K562 (cell line): ENCODE measurements at regions not wholly inside any gene's neighbourhood (a gene's known extent, or its start where the extent isn't known, plus 50 kb on each side); places are given as distances from the start of the nearest gene placed in this dataset.
A peak's percentile ranks its signal among the peaks of the same experiment; 100 is the strongest.

Experiments
- ATAC-seq: fragments of 200-7000 bp; cut with Tn5 transposase; 3 replicates; pipeline ENCODE4 v1.9.1; 2020; ENCODE audit warnings: moderate library complexity
- BruUV-seq: library from RNA; stranded (reverse); fragments of 400-500 nt; replicated peaks from 2 replicates; lab custom pipeline; 2021; lab: Mats Ljungman, UMichigan
- CTCF ChIA-PET: fragments of 300-600 bp; formaldehyde crosslinking; extraction: SDS; loops from one replicate; lab custom pipeline; 2021; ENCODE audit warnings: low intra/inter-chr PET ratio; lab: Yijun Ruan, JAX
- POLR2A ChIA-PET: fragments of 300-600, 350-650 bp; sonication (Branson Sonifier 250); formaldehyde crosslinking; extraction: SDS; loops from one replicate; lab custom pipeline; 2021; ENCODE audit warnings: antibody characterized with exemption, inconsistent platforms; lab: Yijun Ruan, JAX
- DNase-seq, 4 experiments: peaks; one replicate each; pipeline versions ENCODE4 v3.0.0 to v3.0.0-alpha.2; 2011 to 2018; ENCODE audit warnings: low spot score in 3 of 4, mixed read lengths in 3 of 4; ENCODE audit errors: extremely low read depth in 1 of 4
- FAIRE-seq: peaks from 2 replicates; lab custom pipeline; 2011; peaks lifted over from hg19 to GRCh38; lab: Jason Lieb, UNC
- H2AFZ ChIP-seq: 2 replicates; pipeline ENCODE4 v1.6.0; 2011; ENCODE audit warnings: low read depth, low read length, control low read depth, inconsistent platforms
- H3K27ac ChIP-seq: fragments of 200-600 bp; 3 replicates; pipeline ENCODE4 v1.8.0; 2011; ENCODE audit warnings: low read depth, mild to moderate bottlenecking, control low read depth, inconsistent platforms, low read length, moderate library complexity, mixed read lengths; ENCODE audit errors: extremely low read depth
- H3K27me3 ChIP-seq, 2 experiments: fragments of 300-600 bp in 1 of 2; 2 replicates in 1 of 2; 3 replicates in 1 of 2; pipeline versions ENCODE4 v1.6.0 to v1.8.0; 2011; ENCODE audit warnings: inconsistent platforms in 2 of 2, low read length in 2 of 2, mild to moderate bottlenecking in 1 of 2, mixed read lengths in 1 of 2, moderate library complexity in 1 of 2; ENCODE audit not compliant: control insufficient read depth in 2 of 2, insufficient read depth in 2 of 2
- H3K36me3 ChIP-seq: fragments of 300-600 bp; 3 replicates; pipeline ENCODE4 v1.8.0; 2011; ENCODE audit warnings: mild to moderate bottlenecking, low read length, inconsistent platforms; ENCODE audit not compliant: control insufficient read depth, insufficient read depth
- H3K4me1 ChIP-seq, 2 experiments: fragments of 200-600 bp in 1 of 2; replicated peaks in 1 of 2; 2 replicates in 1 of 2; 3 replicates in 1 of 2; pipeline versions ENCODE4 v1.5.1 to v1.8.0; 2011; ENCODE audit warnings: inconsistent platforms in 2 of 2, low read length in 2 of 2, mild to moderate bottlenecking in 1 of 2, mixed read lengths in 1 of 2, moderate library complexity in 1 of 2; ENCODE audit not compliant: control insufficient read depth in 2 of 2, insufficient read depth in 2 of 2
- H3K4me2 ChIP-seq: 2 replicates; pipeline ENCODE4 v1.6.1; 2011; ENCODE audit warnings: low read length, control low read depth, inconsistent platforms, mixed read lengths; ENCODE audit not compliant: insufficient read depth
- H3K4me3 ChIP-seq: fragments of 200-600 bp; sonication (generic), shearing (Covaris generic); 2 replicates; pipeline ENCODE4 v1.5.1; 2016; ENCODE audit warnings: control low read depth, inconsistent platforms
- H3K79me2 ChIP-seq: fragments of 200-600 bp; 3 replicates; pipeline ENCODE4 v1.8.0; 2011; ENCODE audit warnings: low read length, inconsistent platforms; ENCODE audit not compliant: control insufficient read depth, insufficient read depth
- H3K9ac ChIP-seq, 2 experiments: 2 replicates each; pipeline versions ENCODE4 v1.6.0 to v1.6.1; 2011; ENCODE audit warnings: low read depth in 2 of 2, low read length in 2 of 2, control low read depth in 1 of 2, inconsistent platforms in 1 of 2, mild to moderate bottlenecking in 1 of 2, mixed read lengths in 1 of 2; ENCODE audit not compliant: insufficient read depth in 1 of 2
- H3K9me1 ChIP-seq: one replicate; pipeline ENCODE4 v1.6.0; 2011; ENCODE audit warnings: inconsistent platforms, mild to moderate bottlenecking, low read length, moderate library complexity; ENCODE audit not compliant: control insufficient read depth, insufficient read depth
- H3K9me3 ChIP-seq: replicated peaks from 2 replicates; pipeline ENCODE4 v1.5.1; 2011; ENCODE audit warnings: low read depth, low read length, inconsistent platforms; ENCODE audit not compliant: control insufficient read depth, insufficient read depth
- H4K20me1 ChIP-seq: replicated peaks from 2 replicates; pipeline ENCODE4 v1.6.1; 2011; ENCODE audit warnings: low read length, inconsistent platforms, mixed read lengths; ENCODE audit not compliant: control insufficient read depth, insufficient read depth
- FOSL1 ChIP-seq: fragments of 200-800 bp; sonication (Bioruptor generic); conservative IDR thresholded peaks from 2 replicates; pipeline ENCODE4 v1.6.1; 2016; ENCODE audit warnings: missing genetic modification characterization, missing compliant biosample characterization
- JUND ChIP-seq, 2 experiments: IDR thresholded peaks; 2 replicates in 1 of 2; 3 replicates in 1 of 2; pipeline ENCODE4 v1.6.1; 2011; ENCODE audit warnings: borderline replicate concordance in 2 of 2, low read depth in 2 of 2, low read length in 2 of 2, improper control_type of control experiment in 1 of 2, missing biosample characterization in 1 of 2, missing genetic modification characterization in 1 of 2, missing genetic modification reagents in 1 of 2
- L3MBTL2 ChIP-seq: fragments of 450-650 bp; IDR thresholded peaks from 2 replicates; pipeline ENCODE4 v1.6.1; 2016; ENCODE audit warnings: mild to moderate bottlenecking, moderate library complexity
- NBN ChIP-seq: fragments of 450-650 bp; IDR thresholded peaks from 2 replicates; pipeline ENCODE4 v1.6.1; 2016; ENCODE audit warnings: low read depth, mild to moderate bottlenecking
- NFE2 ChIP-seq: IDR thresholded peaks from 2 replicates; pipeline ENCODE4 v1.6.1; 2014; ENCODE audit warnings: antibody characterized with exemption, low read depth
- NRF1 ChIP-seq, 2 experiments: fragments of 450-650 bp; IDR thresholded peaks in 1 of 2; conservative IDR thresholded peaks in 1 of 2; 2 replicates each; pipeline ENCODE4 v1.6.1; 2014; ENCODE audit warnings: mild to moderate bottlenecking in 2 of 2
- SMARCB1 ChIP-seq: IDR thresholded peaks from 2 replicates; pipeline ENCODE4 v1.6.1; 2011; ENCODE audit warnings: improper control_type of control experiment, low read depth; ENCODE audit not compliant: insufficient read length
- SREBF1 ChIP-seq: fragments of 150-350 bp; IDR thresholded peaks from 2 replicates; pipeline ENCODE4 v1.6.1; 2014; ENCODE audit warnings: antibody characterized with exemption, low read depth, low read length, borderline replicate concordance
- THAP12 ChIP-seq: fragments of 250-450 bp; sonication (Bioruptor Pico); IDR thresholded peaks from 2 replicates; pipeline ENCODE4 v1.9.0; 2021; ENCODE audit warnings: mild to moderate bottlenecking, inconsistent platforms
- YY1 ChIP-seq, 3 experiments: IDR thresholded peaks; 2 replicates each; pipeline ENCODE4 v1.6.1; 2011; ENCODE audit warnings: low read length in 2 of 3, mild to moderate bottlenecking in 2 of 3, moderate library complexity in 2 of 3, borderline replicate concordance in 1 of 3, control low read depth in 1 of 3, low read depth in 1 of 3; ENCODE audit not compliant: insufficient read depth in 3 of 3, insufficient replicate concordance in 2 of 3, control insufficient read depth in 1 of 3, insufficient read length in 1 of 3; ENCODE audit errors: extremely low read depth in 1 of 3
- ZNF316 ChIP-seq: fragments of 450-650 bp; IDR thresholded peaks from 2 replicates; pipeline ENCODE4 v1.6.1; 2016
- WGBS: fragments of 100-300 bp; shearing (Covaris generic); methylation state at CpG from one replicate; pipeline ENCODE4 v1.1.6; 2016; ENCODE audit warnings: low coverage, mixed read lengths; ENCODE audit not compliant: insufficient coverage; ENCODE audit errors: missing lambda C conversion rate; 5-methylcytosine and 5-hydroxymethylcytosine counted together
- in situ Hi-C: fragments of 300-500 bp; cut with MboI; formaldehyde crosslinking; loops from 4 replicates; pipeline ENCODE4 v1.15.0; 2018; ENCODE audit warnings: inconsistent platforms, mixed read lengths
- intact Hi-C: fragments of 100-400 bp; cut with micrococcal nuclease; formaldehyde crosslinking; loops from 2 replicates; pipeline ENCODE4 v1.14.2; 2022

GRCh38 chr18:49726675-49726963 lies 86.7 kb downstream of the ACAA2 start:
- H2AFZ ChIP-seq, result no peak overlapping the region
- no TSS peak for BruUV-seq
- 20% methylated on average over 1 of the region's 1 CpG for WGBS
- intact Hi-C loops, result loop anchor here (5.0 to 10.0 kb wide), 2 partner anchors 162 to 214 kb away; partner anchors contain the start of gene LIPG
- H3K27me3 ChIP-seq, result no peaks in the 10 kb centered on the region; a peak in 2 of 5 replicates
- H3K9me3 ChIP-seq, result no peaks in the 10 kb centered on the region
- H3K79me2 ChIP-seq, result no peaks in the 10 kb centered on the region
- CTCF ChIA-PET, result no interaction called here
- ATAC-seq (no peak), DNase-seq (no peak), FAIRE-seq (no peak)
- in situ Hi-C loops, result no loop called here
- POLR2A ChIA-PET, result interaction anchor here (0.6 kb wide), 1 partner anchor 80 kb away, joined by 3 read pairs; no protein-coding TSS in a partner anchor
- H3K36me3 ChIP-seq, result no peaks in the 10 kb centered on the region
- H3K9ac ChIP-seq, result no peak overlapping the region
- peaks cover 0 to 10% of the 10 kb centered on the region in 2 experiments; a peak in 4 of 5 replicates for H3K4me1 ChIP-seq
- no peak overlapping the region for H3K27ac ChIP-seq
- no peaks in the 10 kb centered on the region for H3K9me1 ChIP-seq
- 0 out of 2 replicates have a peak, but pooled peaks have one; percentile 5 for TF ChIP-seq L3MBTL2
- TF ChIP-seq ZNF316, result no peak
- TF ChIP-seq, all 486 proteins: peak for 1
- Histone ChIP-seq H3K4me3 (no peak overlapping the region), H3K4me2 (no peak overlapping the region), H4K20me1 (no peaks in the 10 kb centered on the region)

GRCh38 chr18:49725809-49726674 lies 87.3 kb downstream of the ACAA2 start:
- Histone ChIP-seq H2AFZ (no peak overlapping the region), H3K36me3 (no peaks in the 10 kb centered on the region), H3K4me1 (peaks cover 0 to 10% of the 10 kb centered on the region in 2 experiments; a peak in 4 of 5 replicates), H3K4me3 (no peak overlapping the region), H3K27me3 (no peaks in the 10 kb centered on the region; a peak in 2 of 5 replicates), H3K9me3 (no peaks in the 10 kb centered on the region), H3K79me2 (no peaks in the 10 kb centered on the region), H3K9me1 (no peaks in the 10 kb centered on the region), H3K4me2 (no peak overlapping the region), H3K9ac (no peak overlapping the region), H3K27ac (no peak overlapping the region), H4K20me1 (no peaks in the 10 kb centered on the region)
- BruUV-seq, result no TSS peak
- POLR2A ChIA-PET, result interaction anchor here (0.6 kb wide), 1 partner anchor 79 kb away, joined by 3 read pairs; no protein-coding TSS in a partner anchor
- peak; percentile 70 for ATAC-seq
- in situ Hi-C loops, result no loop called here
- peak; percentile 19 to 44 (median 24) for DNase-seq
- FAIRE-seq, result no peak
- 39% methylated on average over 7 of the region's 13 CpGs for WGBS
- intact Hi-C loops, result loop anchor here (5.0 to 10.0 kb wide), 2 partner anchors 161 to 214 kb away; partner anchors contain the start of gene LIPG
- CTCF ChIA-PET, result no interaction called here
- TF ChIP-seq L3MBTL2 (peak; percentile 20; the same call in 1 of the 2 replicates), FOSL1 (tag) (peak; percentile 73), NBN (no peak), JUND (IDR thresholded peaks at IDR 0.05; ENCODE audit: borderline replicate concordance, low read depth, low read length) (peak; percentile 57; the same call in 1 of the 2 replicates), JUND (tag; IDR thresholded peaks at IDR 0.05; ENCODE audit: borderline replicate concordance, low read depth, low read length) (no peak), SREBF1 (peak; percentile 92), NRF1 (conservative IDR thresholded peaks at IDR 0.05 in 1 of 2, IDR thresholded peaks at IDR 0.05 in 1 of 2) (peak; percentile 19 to 31; a peak in 1 of 4 replicates), THAP12 (CRISPR knock-in tag) (no peak), YY1 (IDR thresholded peaks at IDR 0.05; ENCODE audit: borderline replicate concordance in 1 of 3, control insufficient read depth in 1 of 3, extremely low read depth in 1 of 3, insufficient read depth in 3 of 3, insufficient read length in 1 of 3, insufficient replicate concordance in 2 of 3, low read depth in 1 of 3, low read length in 2 of 3) (no peak), SMARCB1 (no peak), NFE2 (no peak)
